Mesothelial cell of epicardium (in vitro differentiated cells): ENCODE measurements at regions not wholly inside any gene's neighbourhood (a gene's known extent, or its start where the extent isn't known, plus 50 kb on each side); places are given as distances from the start of the nearest gene placed in this dataset.
"Not testable (repeated sequence)": the region's sequence is repeated elsewhere in the genome, so short reads cannot be mapped to it uniquely, and the experiment has no call there.

Experiments
- DNase-seq, 2 experiments: peaks; one replicate each; pipeline ENCODE4 v3.0.0; 2021; ENCODE audit warnings: low spot score in 2 of 2; ENCODE audit not compliant: unreplicated experiment in 2 of 2
- H3K27ac Mint-ChIP-seq: 2 replicates; pipeline ENCODE4 v1.8.0; 2021; ENCODE audit warnings: mixed read lengths
- H3K27me3 Mint-ChIP-seq: 2 replicates; pipeline ENCODE4 v1.8.0; 2021; ENCODE audit warnings: low read depth, mixed read lengths
- H3K36me3 Mint-ChIP-seq: 2 replicates; pipeline ENCODE4 v1.8.0; 2021; ENCODE audit warnings: mixed read lengths
- H3K4me1 Mint-ChIP-seq: 2 replicates; pipeline ENCODE4 v1.8.0; 2021; ENCODE audit warnings: mixed read lengths
- H3K4me3 Mint-ChIP-seq: 2 replicates; pipeline ENCODE4 v1.8.0; 2021; ENCODE audit warnings: mild to moderate bottlenecking, moderate library complexity, mixed read lengths
- H3K9me3 Mint-ChIP-seq: 2 replicates; pipeline ENCODE4 v1.8.0; 2021; ENCODE audit warnings: mixed read lengths
- CTCF ChIP-seq: fragments of 200-600 bp; sonication (generic); IDR thresholded peaks from one replicate; pipeline ENCODE4 v1.5.0; 2021; ENCODE audit warnings: antibody characterized with exemption; ENCODE audit not compliant: unreplicated experiment

GRCh38 chr5:117733051-117733450 lies 1158.4 kb upstream of the SEMA6A start:
- no peak overlapping the region for H3K4me3 Mint-ChIP-seq
- H3K27ac Mint-ChIP-seq, result no peak overlapping the region
- no peak for TF ChIP-seq CTCF
- no peaks in the 10 kb centered on the region for H3K36me3 Mint-ChIP-seq
- H3K4me1 Mint-ChIP-seq, result peaks cover 2% of the 10 kb centered on the region
- H3K27me3 Mint-ChIP-seq, result no peaks in the 10 kb centered on the region
- peaks cover 10% of the 10 kb centered on the region for H3K9me3 Mint-ChIP-seq
- no peak for DNase-seq

GRCh38 chr5:117732264-117732663 lies 1157.6 kb upstream of the SEMA6A start:
- H3K27me3 Mint-ChIP-seq, result no peaks in the 10 kb centered on the region

GRCh38 chr5:117731446-117731845 lies 1156.8 kb upstream of the SEMA6A start:
- Mint-ChIP-seq H3K27ac (no peak overlapping the region), H3K27me3 (no peaks in the 10 kb centered on the region), H3K4me1 (no peaks in the 10 kb centered on the region), H3K36me3 (no peaks in the 10 kb centered on the region), H3K4me3 (no peak overlapping the region), H3K9me3 (peaks cover 10% of the 10 kb centered on the region)
- no peak for TF ChIP-seq CTCF
- no peak for DNase-seq

More at GRCh38 chr5:117732264-117732663, 1157.6 kb upstream of the SEMA6A start:
- DNase-seq, result no peak
- H3K36me3 Mint-ChIP-seq, result no peaks in the 10 kb centered on the region
- peaks cover 10% of the 10 kb centered on the region for H3K9me3 Mint-ChIP-seq
- no peak for TF ChIP-seq CTCF
- no peaks in the 10 kb centered on the region for H3K4me1 Mint-ChIP-seq
- no peak overlapping the region for H3K4me3 Mint-ChIP-seq
- H3K27ac Mint-ChIP-seq, result no peak overlapping the region

- not testable (repeated sequence) for H3K36me3 Mint-ChIP-seq, H3K27me3 Mint-ChIP-seq, DNase-seq, H3K27ac Mint-ChIP-seq, H3K4me1 Mint-ChIP-seq, H3K4me3 Mint-ChIP-seq
- H3K9me3 Mint-ChIP-seq, result peaks cover 27% of the 10 kb centered on the region
Measured at GRCh38 chr5:117720784-117721183, 1146.2 kb upstream of the SEMA6A start.

- Mint-ChIP-seq H3K4me3 (no peak overlapping the region), H3K9me3 (peaks cover 40% of the 10 kb centered on the region), H3K4me1 (no peaks in the 10 kb centered on the region), H3K27ac (no peak overlapping the region), H3K27me3 (no peaks in the 10 kb centered on the region), H3K36me3 (peaks cover 8% of the 10 kb centered on the region)
- no peak for DNase-seq
- TF ChIP-seq CTCF, result no peak
Measured at GRCh38 chr5:117719413-117719812, 1144.8 kb upstream of the SEMA6A start.

- H3K27me3 Mint-ChIP-seq, result no peaks in the 10 kb centered on the region
- H3K36me3 Mint-ChIP-seq, result peaks cover 21% of the 10 kb centered on the region
- peaks cover 66% of the 10 kb centered on the region for H3K9me3 Mint-ChIP-seq
- no peak for DNase-seq
- no peak overlapping the region for H3K4me3 Mint-ChIP-seq
- no peaks in the 10 kb centered on the region for H3K4me1 Mint-ChIP-seq
- TF ChIP-seq CTCF, result no peak
- no peak overlapping the region for H3K27ac Mint-ChIP-seq
Measured at GRCh38 chr5:117713585-117714198, 1139.1 kb upstream of the SEMA6A start.
